ENCODE measurements at regions not wholly inside any gene's neighbourhood (a gene's known extent, or its start where the extent isn't known, plus 50 kb on each side); places are given as distances from the start of the nearest gene placed in this dataset.

DNA sequence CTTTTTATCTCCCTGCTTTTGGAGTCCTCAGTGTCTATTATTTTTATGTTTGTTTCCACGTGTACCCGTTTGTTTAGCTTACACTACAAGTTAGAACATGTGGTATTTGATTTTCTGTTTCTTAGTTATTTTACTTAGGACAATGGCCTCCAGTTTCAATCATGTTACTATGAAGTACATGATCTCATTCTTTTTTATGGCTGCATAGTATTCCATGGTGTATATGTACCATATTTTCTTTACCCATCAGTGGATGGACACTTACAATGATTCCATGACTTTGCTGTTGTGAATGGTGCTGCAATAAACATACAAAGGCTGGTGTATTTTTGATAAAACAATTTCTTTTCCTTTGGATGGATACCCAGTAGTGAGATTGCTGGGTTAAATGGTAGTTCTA lies 269.5 kb downstream of the HS3ST3A1 start:
- TF ChIP-seq, protein P1, sequence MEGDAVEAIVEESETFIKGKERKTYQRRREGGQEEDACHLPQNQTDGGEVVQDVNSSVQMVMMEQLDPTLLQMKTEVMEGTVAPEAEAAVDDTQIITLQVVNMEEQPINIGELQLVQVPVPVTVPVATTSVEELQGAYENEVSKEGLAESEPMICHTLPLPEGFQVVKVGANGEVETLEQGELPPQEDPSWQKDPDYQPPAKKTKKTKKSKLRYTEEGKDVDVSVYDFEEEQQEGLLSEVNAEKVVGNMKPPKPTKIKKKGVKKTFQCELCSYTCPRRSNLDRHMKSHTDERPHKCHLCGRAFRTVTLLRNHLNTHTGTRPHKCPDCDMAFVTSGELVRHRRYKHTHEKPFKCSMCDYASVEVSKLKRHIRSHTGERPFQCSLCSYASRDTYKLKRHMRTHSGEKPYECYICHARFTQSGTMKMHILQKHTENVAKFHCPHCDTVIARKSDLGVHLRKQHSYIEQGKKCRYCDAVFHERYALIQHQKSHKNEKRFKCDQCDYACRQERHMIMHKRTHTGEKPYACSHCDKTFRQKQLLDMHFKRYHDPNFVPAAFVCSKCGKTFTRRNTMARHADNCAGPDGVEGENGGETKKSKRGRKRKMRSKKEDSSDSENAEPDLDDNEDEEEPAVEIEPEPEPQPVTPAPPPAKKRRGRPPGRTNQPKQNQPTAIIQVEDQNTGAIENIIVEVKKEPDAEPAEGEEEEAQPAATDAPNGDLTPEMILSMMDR (IDR thresholded peaks at IDR 0.05; ENCODE audit: low read depth, low read length), result no peak
- DNase-seq, result no peak
- Histone ChIP-seq H3K27ac (no peak overlapping the region), H3K9me3 (ENCODE audit: severe bottlenecking) (no peaks in the 10 kb centered on the region), H3K27me3 (ENCODE audit: insufficient read depth, low read depth, severe bottlenecking) (no peaks in the 10 kb centered on the region), H3K36me3 (no peaks in the 10 kb centered on the region), H3K4me3 (ENCODE audit: low read depth, low read length) (no peak overlapping the region)

DNA sequence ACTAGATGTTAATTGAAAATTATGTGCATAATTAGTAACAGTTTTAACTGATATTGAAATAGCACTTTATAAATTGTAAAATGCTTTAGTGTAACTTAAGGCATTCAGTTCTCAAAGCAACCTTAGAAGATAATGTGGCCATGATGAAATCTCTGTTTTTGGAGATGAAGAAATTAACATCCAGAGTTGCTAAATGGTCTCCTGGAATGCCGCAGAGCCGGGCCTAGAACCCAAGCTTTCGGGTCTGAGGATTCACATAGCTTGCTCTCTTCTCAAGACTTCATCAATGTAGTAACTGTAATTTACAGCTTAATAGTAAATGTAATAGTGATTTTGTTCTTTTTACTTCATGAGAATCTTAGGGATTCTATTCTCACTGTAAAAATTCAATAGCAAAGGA lies 272.3 kb downstream of the HS3ST3A1 start:
- Histone ChIP-seq H3K27ac (no peak overlapping the region), H3K36me3 (no peaks in the 10 kb centered on the region), H3K4me3 (ENCODE audit: low read depth, low read length) (no peak overlapping the region), H3K9me3 (ENCODE audit: severe bottlenecking) (no peaks in the 10 kb centered on the region), H3K27me3 (ENCODE audit: insufficient read depth, low read depth, severe bottlenecking) (no peaks in the 10 kb centered on the region)
- DNase-seq, result no peak
- TF ChIP-seq, protein P1 (IDR thresholded peaks at IDR 0.05; ENCODE audit: low read depth, low read length), result no peak

DNA sequence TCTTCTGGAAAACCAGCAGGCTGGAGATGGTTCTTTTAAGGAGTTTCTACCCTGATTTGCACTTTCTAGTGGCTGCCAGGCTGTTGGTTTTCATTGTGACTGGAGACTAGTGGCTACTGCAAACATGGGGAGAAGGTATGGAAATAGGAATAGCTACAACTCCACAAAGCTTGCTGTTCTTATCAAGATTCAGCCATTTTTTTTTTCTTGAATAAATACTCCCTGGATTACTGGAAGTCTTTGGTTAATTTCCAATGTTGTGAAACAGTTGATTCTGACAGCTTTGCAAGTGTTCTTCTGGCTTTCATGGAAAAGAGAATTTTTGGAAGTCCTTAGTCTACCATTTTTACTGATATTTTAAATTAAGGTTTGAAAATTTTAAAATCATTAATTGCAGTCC lies 277.7 kb downstream of the HS3ST3A1 start:
- no peaks in the 10 kb centered on the region for H3K36me3 ChIP-seq
- no peak for DNase-seq
- H3K27me3 ChIP-seq (ENCODE audit: insufficient read depth, low read depth, severe bottlenecking), result no peaks in the 10 kb centered on the region
- no peaks in the 10 kb centered on the region for H3K9me3 ChIP-seq (ENCODE audit: severe bottlenecking)
- no peak overlapping the region for H3K27ac ChIP-seq
- H3K4me3 ChIP-seq (ENCODE audit: low read depth, low read length), result no peak overlapping the region
- TF ChIP-seq, protein P1 (IDR thresholded peaks at IDR 0.05; ENCODE audit: low read depth, low read length), result no peak

DNA sequence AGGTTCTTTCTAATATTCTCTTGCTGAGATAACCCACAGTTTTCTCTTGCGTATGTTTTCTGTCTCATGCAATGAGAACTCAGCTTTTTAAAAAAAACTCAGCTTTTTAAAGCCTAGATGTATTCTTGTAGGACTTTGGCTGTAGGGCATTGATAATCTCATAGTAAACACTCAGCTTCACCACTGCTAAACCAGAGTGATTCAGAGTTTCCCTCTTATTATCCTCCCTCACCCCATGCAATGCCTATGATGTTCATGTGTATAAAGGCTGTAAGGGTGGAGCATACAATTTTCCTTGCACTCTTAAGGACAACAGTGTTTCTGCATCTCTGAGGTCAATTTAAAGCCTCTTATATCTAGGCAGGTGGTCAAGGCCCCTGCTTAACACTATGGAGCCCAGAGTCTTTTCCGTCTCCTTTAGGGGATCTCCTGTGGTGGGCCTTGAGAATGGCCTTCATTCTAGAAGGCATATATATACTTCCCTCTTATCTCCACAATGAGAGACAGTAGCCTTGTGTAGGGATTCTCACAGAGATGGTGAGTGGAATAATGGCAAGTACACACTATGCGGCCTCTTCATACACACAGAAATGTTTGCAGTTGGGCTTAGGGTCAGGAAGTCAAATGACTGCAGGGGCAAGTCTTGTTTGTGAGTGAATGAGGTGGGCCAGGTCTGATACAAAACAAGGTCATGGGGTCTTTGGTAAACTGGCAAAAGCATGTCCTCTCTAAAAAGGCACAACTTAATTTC lies 279.6 kb downstream of the HS3ST3A1 start:
- H3K36me3 ChIP-seq, result no peaks in the 10 kb centered on the region
- TF ChIP-seq, protein P1 (IDR thresholded peaks at IDR 0.05; ENCODE audit: low read depth, low read length), result no peak
- no peak for DNase-seq
- H3K4me3 ChIP-seq (ENCODE audit: low read depth, low read length), result no peak overlapping the region
- H3K9me3 ChIP-seq (ENCODE audit: severe bottlenecking), result no peaks in the 10 kb centered on the region
- no peak overlapping the region for H3K27ac ChIP-seq
- H3K27me3 ChIP-seq (ENCODE audit: insufficient read depth, low read depth, severe bottlenecking), result no peaks in the 10 kb centered on the region

DNA sequence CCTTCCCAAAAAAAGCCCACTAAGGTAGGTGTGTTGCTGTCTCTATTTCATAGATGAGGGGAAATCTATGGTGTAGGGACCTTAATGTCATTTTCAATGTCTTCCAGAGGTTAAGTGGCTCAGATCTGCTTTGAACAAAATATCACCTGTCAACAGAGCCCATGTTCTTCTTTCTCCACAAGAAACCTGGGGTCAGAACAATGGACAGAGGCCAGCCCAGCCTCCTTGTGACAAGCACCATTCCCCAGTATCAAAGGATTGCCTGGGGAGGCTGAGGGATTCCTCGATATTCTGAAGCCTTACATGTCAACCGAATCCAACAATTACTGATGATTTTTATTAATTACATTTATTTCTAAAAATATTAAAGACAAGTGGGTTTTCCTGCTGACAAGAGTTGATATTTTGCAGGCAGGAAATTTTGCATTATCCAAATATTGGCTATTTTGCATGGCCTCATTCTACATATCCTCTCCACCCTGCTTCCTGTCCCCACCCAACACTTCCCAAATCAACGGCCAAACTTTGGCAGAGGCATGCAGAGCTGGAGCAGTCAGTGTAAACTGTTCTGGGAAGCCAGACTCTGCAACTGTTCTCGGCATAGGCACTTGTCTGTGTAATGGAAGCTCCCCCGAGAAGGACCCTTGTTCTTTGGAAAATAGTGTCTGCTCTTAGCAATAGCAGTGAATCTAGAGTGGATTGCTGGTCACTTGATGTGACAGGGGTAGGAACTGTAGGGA lies 281.5 kb downstream of the HS3ST3A1 start:
- Histone ChIP-seq H3K27me3 (ENCODE audit: insufficient read depth, low read depth, severe bottlenecking) (no peaks in the 10 kb centered on the region), H3K4me3 (ENCODE audit: low read depth, low read length) (no peak overlapping the region)
- DNase-seq, result no peak

More for the DNA sequence above, 281.5 kb downstream of the HS3ST3A1 start:
- TF ChIP-seq, protein P1 (IDR thresholded peaks at IDR 0.05; ENCODE audit: low read depth, low read length), result no peak
- Histone ChIP-seq H3K36me3 (no peaks in the 10 kb centered on the region), H3K27ac (no peak overlapping the region), H3K9me3 (ENCODE audit: severe bottlenecking) (peaks cover 2% of the 10 kb centered on the region)
